Neural cell (in vitro differentiated cells): ENCODE measurements at regions not wholly inside any gene's neighbourhood (a gene's known extent, or its start where the extent isn't known, plus 50 kb on each side); places are given as distances from the start of the nearest gene placed in this dataset.

ENCODE experiments used
- H2AFZ ChIP-seq: fragments of 200-600, 300-800 bp; sonication (generic), shearing (Covaris generic); 2 replicates; pipeline ENCODE4 v1.6.0; 2014; ENCODE audit warnings: low read depth, mild to moderate bottlenecking, antibody characterized with exemption, low read length, moderate library complexity
- H3F3A ChIP-seq: fragments of 200-600 bp; shearing (Covaris generic); 2 replicates; pipeline ENCODE4 v1.6.1; 2016; ENCODE audit warnings: mild to moderate bottlenecking, moderate library complexity, mixed read lengths, antibody characterized with exemption, low read length; ENCODE audit not compliant: insufficient read depth, poor library complexity, severe bottlenecking
- H3K27ac ChIP-seq: fragments of 200-600, 300-800 bp; sonication (generic), shearing (Covaris generic); 2 replicates; pipeline ENCODE4 v1.5.1; 2014; ENCODE audit warnings: mild to moderate bottlenecking, low read length, moderate library complexity
- H3K27me3 ChIP-seq: fragments of 300-800, 200-600 bp; sonication (generic), shearing (Covaris generic); 2 replicates; pipeline ENCODE4 v1.6.0; 2014; ENCODE audit warnings: mild to moderate bottlenecking, low read depth, low read length, moderate library complexity; ENCODE audit not compliant: insufficient read depth
- H3K36me3 ChIP-seq: fragments of 300-800, 200-600 bp; sonication (generic), shearing (Covaris generic); 2 replicates; pipeline ENCODE4 v1.5.1; 2014; ENCODE audit warnings: mild to moderate bottlenecking, antibody characterized with exemption, low read length, moderate library complexity; ENCODE audit not compliant: insufficient read depth
- H3K4me2 ChIP-seq: fragments of 300-800, 200-600 bp; sonication (generic), shearing (Covaris generic); 2 replicates; pipeline ENCODE4 v1.6.0; 2014; ENCODE audit warnings: mild to moderate bottlenecking, low read length
- H3K4me3 ChIP-seq: fragments of 300-800, 200-600 bp; sonication (generic), shearing (Covaris generic); 2 replicates; pipeline ENCODE4 v1.5.1; 2014; ENCODE audit warnings: mild to moderate bottlenecking, low read length, moderate library complexity
- H3K79me2 ChIP-seq: fragments of 200-600 bp; shearing (Covaris generic); replicated peaks from 2 replicates; pipeline ENCODE4 v1.6.0; 2014; ENCODE audit warnings: mild to moderate bottlenecking, low read length, moderate library complexity; ENCODE audit not compliant: insufficient read depth
- H3K9ac ChIP-seq: fragments of 300-800, 200-600 bp; sonication (generic), shearing (Covaris generic); 2 replicates; pipeline ENCODE4 v1.6.1; 2016; ENCODE audit warnings: mild to moderate bottlenecking, low read length, mixed read lengths
- H3K9me2 ChIP-seq: fragments of 200-600 bp; shearing (Covaris generic); 2 replicates; pipeline ENCODE4 v1.6.1; 2016; ENCODE audit warnings: mild to moderate bottlenecking, low read length, mixed read lengths; ENCODE audit not compliant: insufficient read depth
- H3K9me3 ChIP-seq: fragments of 200-600, 300-800 bp; sonication (generic), shearing (Covaris generic); 2 replicates; pipeline ENCODE4 v1.6.1; 2016; ENCODE audit warnings: mild to moderate bottlenecking, mixed run types, low read length, moderate library complexity, mixed read lengths
- H4K20me1 ChIP-seq: fragments of 200-600 bp; shearing (Covaris generic); 2 replicates; pipeline ENCODE4 v1.6.1; 2016; ENCODE audit warnings: mild to moderate bottlenecking, mixed run types; ENCODE audit not compliant: insufficient read depth
- EP300 ChIP-seq: fragments of 450-650 bp; conservative IDR thresholded peaks from 2 replicates; pipeline ENCODE4 v1.6.1; 2014; ENCODE audit warnings: antibody characterized with exemption, mild to moderate bottlenecking, moderate library complexity; ENCODE audit not compliant: poor library complexity, severe bottlenecking
- EZH2 ChIP-seq: fragments of 200-600, 300-800 bp; shearing (Covaris generic), sonication (generic); IDR thresholded peaks from 2 replicates; pipeline ENCODE4 v1.6.1; 2014; ENCODE audit warnings: antibody characterized with exemption, low read length, borderline replicate concordance, mild to moderate bottlenecking; ENCODE audit not compliant: insufficient read depth, poor library complexity, severe bottlenecking
- MXI1 ChIP-seq: fragments of 450-650 bp; conservative IDR thresholded peaks from 2 replicates; pipeline ENCODE4 v1.6.1; 2014; ENCODE audit warnings: antibody characterized with exemption, mild to moderate bottlenecking; ENCODE audit not compliant: poor library complexity, severe bottlenecking
- POLR2AphosphoS5 ChIP-seq: IDR thresholded peaks from 2 replicates; pipeline ENCODE4 v1.6.1; 2012
- RAD21 ChIP-seq: fragments of 450-650 bp; conservative IDR thresholded peaks from 2 replicates; pipeline ENCODE4 v1.6.1; 2014; ENCODE audit warnings: antibody characterized with exemption, mild to moderate bottlenecking, moderate library complexity
- SMC3 ChIP-seq: fragments of 450-650 bp; conservative IDR thresholded peaks from 2 replicates; pipeline ENCODE4 v1.6.1; 2014; ENCODE audit warnings: antibody characterized with exemption, mild to moderate bottlenecking, moderate library complexity; ENCODE audit not compliant: poor library complexity
- TAF1 ChIP-seq: IDR thresholded peaks from 2 replicates; pipeline ENCODE4 v1.6.1; 2012; ENCODE audit warnings: low read depth
- TF ChIP-seq, protein P1 (sequence below): IDR thresholded peaks from 2 replicates; pipeline ENCODE4 v1.6.1; 2012; ENCODE audit warnings: borderline replicate concordance
- TF ChIP-seq, protein P2 (sequence below): fragments of 450-650 bp; IDR thresholded peaks from 2 replicates; pipeline ENCODE4 v1.5.1; 2014; ENCODE audit warnings: antibody characterized with exemption, mild to moderate bottlenecking, moderate library complexity; ENCODE audit not compliant: poor library complexity, severe bottlenecking

DNA sequence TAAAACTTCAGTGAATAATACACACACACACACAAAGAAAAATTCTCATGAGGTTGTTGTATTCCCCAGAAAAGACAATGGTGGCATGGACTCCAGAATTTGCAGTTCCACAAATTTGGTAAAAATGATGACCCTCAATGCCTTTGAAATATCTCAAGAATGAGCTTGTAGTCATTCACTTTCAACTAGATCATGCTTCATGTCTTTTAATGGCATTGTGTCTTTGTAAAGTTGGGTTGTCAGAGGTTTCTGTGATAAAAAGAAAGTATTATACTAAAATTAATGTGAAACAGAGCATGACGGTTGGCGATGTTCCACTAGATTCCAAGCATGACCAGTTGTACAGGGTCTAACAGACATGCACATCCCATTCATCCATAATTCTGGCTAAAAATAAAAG lies 685.0 kb upstream of the FRG1 start:
- TF ChIP-seq, protein P1, sequence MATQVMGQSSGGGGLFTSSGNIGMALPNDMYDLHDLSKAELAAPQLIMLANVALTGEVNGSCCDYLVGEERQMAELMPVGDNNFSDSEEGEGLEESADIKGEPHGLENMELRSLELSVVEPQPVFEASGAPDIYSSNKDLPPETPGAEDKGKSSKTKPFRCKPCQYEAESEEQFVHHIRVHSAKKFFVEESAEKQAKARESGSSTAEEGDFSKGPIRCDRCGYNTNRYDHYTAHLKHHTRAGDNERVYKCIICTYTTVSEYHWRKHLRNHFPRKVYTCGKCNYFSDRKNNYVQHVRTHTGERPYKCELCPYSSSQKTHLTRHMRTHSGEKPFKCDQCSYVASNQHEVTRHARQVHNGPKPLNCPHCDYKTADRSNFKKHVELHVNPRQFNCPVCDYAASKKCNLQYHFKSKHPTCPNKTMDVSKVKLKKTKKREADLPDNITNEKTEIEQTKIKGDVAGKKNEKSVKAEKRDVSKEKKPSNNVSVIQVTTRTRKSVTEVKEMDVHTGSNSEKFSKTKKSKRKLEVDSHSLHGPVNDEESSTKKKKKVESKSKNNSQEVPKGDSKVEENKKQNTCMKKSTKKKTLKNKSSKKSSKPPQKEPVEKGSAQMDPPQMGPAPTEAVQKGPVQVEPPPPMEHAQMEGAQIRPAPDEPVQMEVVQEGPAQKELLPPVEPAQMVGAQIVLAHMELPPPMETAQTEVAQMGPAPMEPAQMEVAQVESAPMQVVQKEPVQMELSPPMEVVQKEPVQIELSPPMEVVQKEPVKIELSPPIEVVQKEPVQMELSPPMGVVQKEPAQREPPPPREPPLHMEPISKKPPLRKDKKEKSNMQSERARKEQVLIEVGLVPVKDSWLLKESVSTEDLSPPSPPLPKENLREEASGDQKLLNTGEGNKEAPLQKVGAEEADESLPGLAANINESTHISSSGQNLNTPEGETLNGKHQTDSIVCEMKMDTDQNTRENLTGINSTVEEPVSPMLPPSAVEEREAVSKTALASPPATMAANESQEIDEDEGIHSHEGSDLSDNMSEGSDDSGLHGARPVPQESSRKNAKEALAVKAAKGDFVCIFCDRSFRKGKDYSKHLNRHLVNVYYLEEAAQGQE: no peak
- no peak for TF ChIP-seq RAD21
- no peak for TF ChIP-seq TAF1
- TF ChIP-seq MXI1: no peak
- TF ChIP-seq, protein P2, sequence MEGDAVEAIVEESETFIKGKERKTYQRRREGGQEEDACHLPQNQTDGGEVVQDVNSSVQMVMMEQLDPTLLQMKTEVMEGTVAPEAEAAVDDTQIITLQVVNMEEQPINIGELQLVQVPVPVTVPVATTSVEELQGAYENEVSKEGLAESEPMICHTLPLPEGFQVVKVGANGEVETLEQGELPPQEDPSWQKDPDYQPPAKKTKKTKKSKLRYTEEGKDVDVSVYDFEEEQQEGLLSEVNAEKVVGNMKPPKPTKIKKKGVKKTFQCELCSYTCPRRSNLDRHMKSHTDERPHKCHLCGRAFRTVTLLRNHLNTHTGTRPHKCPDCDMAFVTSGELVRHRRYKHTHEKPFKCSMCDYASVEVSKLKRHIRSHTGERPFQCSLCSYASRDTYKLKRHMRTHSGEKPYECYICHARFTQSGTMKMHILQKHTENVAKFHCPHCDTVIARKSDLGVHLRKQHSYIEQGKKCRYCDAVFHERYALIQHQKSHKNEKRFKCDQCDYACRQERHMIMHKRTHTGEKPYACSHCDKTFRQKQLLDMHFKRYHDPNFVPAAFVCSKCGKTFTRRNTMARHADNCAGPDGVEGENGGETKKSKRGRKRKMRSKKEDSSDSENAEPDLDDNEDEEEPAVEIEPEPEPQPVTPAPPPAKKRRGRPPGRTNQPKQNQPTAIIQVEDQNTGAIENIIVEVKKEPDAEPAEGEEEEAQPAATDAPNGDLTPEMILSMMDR: no peak
- no peak for TF ChIP-seq EZH2
- TF ChIP-seq POLR2AphosphoS5: no peak
- TF ChIP-seq EP300: no peak
- no peak for TF ChIP-seq SMC3
- no peak overlapping the region for H3K9ac ChIP-seq
- H3K79me2 ChIP-seq: no peaks in the 10 kb centered on the region
- H3K27me3 ChIP-seq: no peaks in the 10 kb centered on the region
- H3K9me3 ChIP-seq: no peaks in the 10 kb centered on the region
- H3K4me2 ChIP-seq: no peak overlapping the region
- no peak overlapping the region for H2AFZ ChIP-seq
- H3K4me3 ChIP-seq: no peak overlapping the region
- H3K9me2 ChIP-seq: no peaks in the 10 kb centered on the region
- no peaks in the 10 kb centered on the region for H3K36me3 ChIP-seq
- H4K20me1 ChIP-seq: no peaks in the 10 kb centered on the region
- no peaks in the 10 kb centered on the region for H3F3A ChIP-seq
- no peak overlapping the region for H3K27ac ChIP-seq

DNA sequence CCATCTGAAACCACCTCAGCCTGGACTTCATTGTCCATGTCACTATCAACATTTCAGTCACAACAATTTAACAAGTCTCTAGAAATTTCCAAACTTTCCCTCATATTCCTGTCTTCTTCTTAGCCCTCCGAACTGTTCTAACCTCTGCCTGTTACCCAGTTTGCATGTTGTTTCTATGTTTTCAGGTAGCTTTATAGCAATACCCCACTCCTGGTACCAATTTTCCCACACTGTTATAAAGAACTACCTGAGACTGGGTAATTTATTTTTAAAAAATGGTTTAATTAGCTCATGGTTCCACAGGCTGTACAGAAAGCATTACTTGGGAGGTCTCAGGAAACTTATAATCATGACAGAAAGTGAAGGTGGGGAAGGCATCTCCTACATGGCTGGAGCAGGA lies 679.2 kb upstream of the FRG1 start:
- Histone ChIP-seq H3K27ac (no peak overlapping the region), H3K9me2 (no peaks in the 10 kb centered on the region), H3F3A (no peaks in the 10 kb centered on the region), H3K27me3 (no peaks in the 10 kb centered on the region), H4K20me1 (no peaks in the 10 kb centered on the region), H3K9ac (no peak overlapping the region), H3K36me3 (no peaks in the 10 kb centered on the region), H3K4me3 (no peak overlapping the region), H3K79me2 (no peaks in the 10 kb centered on the region), H3K9me3 (no peaks in the 10 kb centered on the region), H2AFZ (no peak overlapping the region), H3K4me2 (no peak overlapping the region)
- no peak for TF ChIP-seq TAF1
- TF ChIP-seq POLR2AphosphoS5: no peak
- TF ChIP-seq SMC3: no peak
- no peak for TF ChIP-seq RAD21
- no peak for TF ChIP-seq MXI1
- TF ChIP-seq, protein P1: no peak
- TF ChIP-seq EZH2: no peak
- TF ChIP-seq, protein P2: no peak
- TF ChIP-seq EP300: no peak
